GM21367 (cell line): ENCODE measurements at regions not wholly inside any gene's neighbourhood (a gene's known extent, or its start where the extent isn't known, plus 50 kb on each side); places are given as distances from the start of the nearest gene placed in this dataset.

Source experiments
- ATAC-seq: cut with Tn5 transposase; IDR thresholded peaks from one replicate; pipeline ENCODE4 v1.9.1; 2021; ENCODE audit not compliant: unreplicated experiment

- no peak for ATAC-seq
Measured at GRCh38 chr22:48340191-48340590, 1487.5 kb downstream of the BRD1 start.

- no peak for ATAC-seq
Measured at GRCh38 chr22:48338793-48339705, 1488.6 kb downstream of the BRD1 start.

DNA sequence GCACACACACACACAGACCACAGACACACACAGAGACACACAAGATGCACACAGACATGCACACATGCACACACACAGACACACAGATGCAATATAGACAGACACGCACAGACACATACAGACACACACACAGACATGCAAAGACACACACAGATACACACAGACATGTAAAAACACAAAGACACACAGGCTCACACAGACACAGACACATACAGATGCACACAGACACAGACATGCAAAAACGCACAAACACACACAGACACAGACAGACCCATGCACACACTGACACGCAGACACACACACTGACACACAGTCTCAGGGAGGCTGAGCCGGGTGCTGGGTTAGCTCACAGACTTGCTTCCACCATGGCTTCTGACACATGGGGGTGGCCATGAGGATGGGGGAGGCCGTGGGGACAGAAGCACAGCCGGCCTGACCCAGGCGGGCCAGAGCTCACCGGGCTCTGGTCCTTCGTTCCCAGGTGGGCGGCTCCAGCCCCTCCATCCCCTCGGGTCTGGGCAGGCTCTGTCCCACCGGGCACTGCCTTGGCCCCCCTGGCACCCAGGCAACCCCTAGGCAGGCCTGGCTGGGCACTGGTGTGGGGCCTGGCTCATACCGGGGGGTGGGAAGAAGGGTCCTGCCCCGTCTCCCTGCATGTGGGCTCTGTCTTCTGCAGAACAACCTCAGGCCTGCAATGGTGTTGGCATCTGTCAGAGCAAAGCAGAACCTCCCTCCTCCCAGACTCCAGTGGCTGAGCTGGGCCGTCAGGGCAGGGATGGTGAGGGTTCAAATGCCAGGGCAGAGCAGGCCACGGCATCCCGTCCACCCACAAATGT, 1489.5 kb downstream of the BRD1 start:
- no peak for ATAC-seq

DNA sequence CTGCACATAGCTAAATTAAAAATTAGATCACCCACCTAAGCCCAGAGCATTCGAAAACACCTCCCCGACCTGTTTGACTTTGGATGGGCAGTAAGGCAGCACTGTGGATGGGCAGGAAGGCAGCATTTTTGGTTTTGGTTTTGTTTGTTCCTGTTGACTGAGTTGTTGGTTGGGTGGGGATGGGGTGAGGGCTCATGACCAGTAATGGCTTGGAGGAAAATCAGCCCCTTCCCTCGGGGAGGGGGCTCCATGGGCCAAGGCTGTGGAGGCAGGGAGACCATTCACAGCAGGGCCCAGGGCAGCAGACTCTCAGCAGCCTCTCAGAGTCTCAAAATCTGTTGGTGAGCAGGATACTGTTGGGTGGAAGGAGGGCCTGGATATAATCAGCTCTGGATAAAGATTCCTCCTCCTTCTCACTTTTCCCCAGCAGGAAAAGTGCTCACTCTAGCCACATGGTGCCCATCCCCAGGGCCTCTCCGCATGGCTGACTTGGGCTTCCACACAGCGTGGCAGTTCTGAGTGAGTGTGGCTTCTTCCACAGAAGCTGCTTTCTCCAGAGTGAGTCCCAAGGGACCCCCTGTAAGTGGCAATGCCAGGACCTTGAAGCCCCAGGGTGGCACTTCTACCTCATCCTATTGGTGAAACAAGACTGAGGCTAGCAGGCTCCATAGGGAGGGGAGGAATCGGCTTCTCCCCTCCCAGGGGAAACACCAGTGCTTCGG, 1491.2 kb downstream of the BRD1 start:
- no peak for ATAC-seq

DNA sequence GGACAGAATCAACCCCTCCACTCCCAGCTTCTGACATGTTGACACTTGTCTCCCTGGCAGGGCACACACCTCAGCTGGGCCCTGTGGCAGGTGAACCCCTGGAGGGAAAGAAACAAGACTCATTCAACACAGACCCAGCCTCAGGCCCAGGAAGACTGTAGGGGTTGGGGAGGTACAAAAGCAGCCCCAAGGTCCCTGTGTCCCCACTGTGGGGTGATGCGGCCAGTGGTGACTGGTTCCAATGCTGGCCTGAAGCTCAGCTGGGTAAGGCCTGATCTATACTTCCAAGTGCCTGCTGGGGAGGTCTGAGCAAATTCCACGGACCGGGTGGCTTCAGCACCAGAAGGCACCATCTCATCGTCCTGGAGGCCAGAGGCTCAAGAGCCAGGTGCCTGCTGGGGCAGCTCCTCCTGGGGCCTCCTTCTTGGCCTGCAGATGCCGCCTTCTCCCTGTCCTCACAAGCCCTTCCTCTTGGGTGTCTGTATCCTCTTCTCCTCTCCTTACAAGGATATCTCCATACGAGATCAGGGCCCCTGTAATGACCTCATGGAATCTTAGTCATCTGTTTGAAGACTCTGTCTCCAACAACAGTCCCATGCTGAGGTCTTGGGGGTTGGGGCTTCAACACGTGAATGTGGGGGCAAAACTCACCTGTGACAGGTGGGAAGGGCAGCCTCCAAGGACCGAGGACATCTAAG, 1492.1 kb downstream of the BRD1 start:
- no peak for ATAC-seq

GRCh38 chr22:48334971-48335370, 1492.7 kb downstream of the BRD1 start:
- no peak for ATAC-seq

DNA sequence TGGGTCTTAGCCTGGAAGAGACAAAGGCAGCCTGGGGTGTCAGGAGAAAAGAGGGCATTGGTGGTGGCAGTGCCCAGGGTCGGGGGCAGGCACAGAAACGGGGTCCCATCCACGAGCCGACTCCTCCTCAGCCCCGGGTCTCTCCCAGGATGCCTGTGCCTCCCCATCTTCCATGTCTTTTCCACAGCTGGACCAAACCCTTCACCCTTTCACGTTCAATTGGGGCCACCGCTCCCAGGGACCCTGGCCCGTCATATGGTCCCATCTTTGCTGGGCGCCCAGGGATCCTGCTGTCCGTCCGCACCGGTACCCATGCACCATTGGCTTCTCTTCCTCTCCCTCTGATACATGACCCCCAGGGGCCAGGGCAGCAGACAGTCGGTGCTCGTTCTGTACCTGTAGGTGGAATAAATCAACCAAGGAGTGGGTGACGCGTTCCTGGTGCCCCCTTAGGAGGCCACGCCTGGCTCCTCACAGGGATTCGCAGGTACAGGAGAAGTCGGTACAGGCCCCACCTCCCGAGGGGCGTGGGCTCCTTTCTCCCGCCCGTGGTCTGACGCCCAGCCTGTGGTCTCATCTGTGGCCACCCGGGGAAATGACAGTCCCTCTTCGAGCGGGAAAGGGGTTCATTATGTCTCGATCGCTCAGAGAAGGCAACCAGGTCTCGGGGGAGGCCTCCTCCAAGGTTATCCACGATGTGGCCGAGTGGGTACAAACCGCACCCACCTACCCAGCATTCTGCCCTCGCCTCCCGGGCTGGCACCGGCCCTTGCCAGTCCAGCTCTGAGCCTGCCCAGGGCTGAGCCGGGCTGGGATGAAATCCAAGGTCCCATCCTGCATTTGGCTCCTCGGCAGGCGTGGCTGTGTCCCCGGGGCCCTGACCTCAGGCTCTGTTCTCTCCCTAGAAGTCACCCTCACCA, 1493.6 kb downstream of the BRD1 start:
- ATAC-seq, result no peak

DNA sequence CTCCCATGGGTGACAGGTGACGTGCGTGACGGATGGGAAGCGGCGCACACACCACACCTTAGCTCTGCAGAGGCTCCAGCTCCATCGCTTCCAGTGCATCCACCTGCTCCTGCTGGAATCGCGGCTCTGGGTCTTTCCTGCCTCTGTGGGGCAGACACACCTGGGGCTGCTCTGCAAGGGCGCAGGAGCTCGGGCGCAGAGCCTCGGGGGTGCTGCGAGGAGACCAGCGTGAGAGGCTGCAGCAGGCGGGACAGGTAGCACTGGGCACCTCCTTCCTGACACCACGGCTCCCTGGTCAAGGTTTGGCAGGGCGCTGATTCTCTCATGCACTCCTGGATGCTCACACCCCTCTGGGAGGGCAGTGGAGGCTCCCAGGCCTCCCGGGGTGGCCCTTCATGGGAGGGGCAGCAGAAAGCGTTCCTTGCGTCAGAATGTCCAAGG, 1494.3 kb downstream of the BRD1 start:
- no peak for ATAC-seq

DNA sequence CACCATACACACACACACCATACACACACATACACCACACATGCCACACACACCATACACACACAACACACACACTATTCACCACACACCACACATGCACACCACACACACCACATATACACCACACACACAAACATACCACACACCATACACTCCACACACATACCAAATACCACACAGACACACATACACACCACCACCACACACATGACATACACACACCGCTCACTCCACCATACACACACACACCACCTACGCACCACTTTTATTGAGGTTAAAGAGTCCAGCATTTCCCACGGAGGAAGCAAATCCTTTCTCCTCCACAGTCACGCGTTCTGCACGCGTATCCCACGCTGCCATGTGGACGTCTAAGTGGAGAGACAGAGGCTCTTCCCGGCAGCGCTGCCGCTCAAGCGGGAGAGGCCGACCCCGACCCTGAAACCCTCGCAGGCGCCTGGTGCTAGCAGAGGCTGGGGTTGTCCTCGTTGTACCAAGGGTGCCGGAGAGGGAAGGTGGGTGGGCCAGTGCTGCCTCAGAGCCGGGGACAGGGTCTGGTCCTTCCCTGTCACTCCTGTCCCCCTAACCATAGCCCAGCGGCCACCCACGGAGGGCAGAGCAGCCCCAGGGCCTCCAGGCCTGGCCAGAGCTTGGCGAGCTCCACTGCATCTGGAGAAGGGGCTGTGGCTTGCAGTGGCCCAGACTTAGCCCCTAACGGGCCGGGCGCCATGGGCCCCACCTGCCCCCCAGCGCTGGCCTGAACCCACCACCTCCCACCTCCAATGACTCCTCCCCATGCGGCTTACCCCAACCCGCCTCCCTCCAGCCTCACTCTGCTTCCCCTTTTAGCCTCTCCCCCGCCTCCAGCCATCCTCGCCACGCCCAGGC, 1495.0 kb downstream of the BRD1 start:
- ATAC-seq, result no peak

GRCh38 chr22:48331691-48332220, 1495.9 kb downstream of the BRD1 start:
- no peak for ATAC-seq

GRCh38 chr22:48331266-48331665, 1496.4 kb downstream of the BRD1 start:
- ATAC-seq, result no peak

DNA sequence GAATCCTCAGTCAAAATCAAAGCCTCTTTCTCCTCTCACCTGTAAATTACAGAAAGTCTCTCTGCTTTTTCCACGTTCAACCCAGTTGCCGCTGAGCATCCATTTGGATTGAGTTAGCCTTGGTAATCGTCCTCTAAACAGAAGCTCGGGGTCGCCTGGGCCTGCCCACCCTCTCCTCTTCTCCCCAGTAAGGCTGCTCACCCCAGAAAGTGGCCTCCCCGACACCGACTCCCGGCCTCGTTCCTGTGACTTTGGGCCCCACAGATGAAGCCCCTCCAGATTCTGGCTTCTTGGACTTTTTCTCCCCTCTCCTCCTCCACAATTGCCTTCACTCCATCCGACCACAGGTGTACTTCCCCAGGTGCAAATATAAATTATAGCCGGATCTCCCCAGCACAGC, 1500.0 kb downstream of the BRD1 start:
- no peak for ATAC-seq

DNA sequence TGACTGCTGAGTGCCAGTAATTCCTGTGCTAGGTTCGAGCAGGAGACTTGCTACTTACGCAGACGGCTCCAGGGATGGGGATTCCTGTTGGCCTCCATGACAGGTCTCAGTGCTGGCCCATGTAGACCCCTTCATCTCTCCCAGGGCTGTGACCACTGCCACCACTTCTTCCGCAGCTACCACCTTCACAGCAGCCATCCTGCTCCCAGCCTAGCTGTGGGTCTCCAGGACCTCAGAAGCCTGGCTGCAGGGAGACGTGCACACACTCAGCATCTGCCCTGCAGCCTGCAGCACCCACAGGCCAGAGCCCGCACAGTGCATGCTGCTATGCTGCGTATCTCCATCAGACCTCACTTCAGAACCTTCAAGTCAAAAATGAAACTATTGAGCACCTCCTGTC, 1503.9 kb downstream of the BRD1 start:
- ATAC-seq, result no peak

- ATAC-seq, result no peak
Measured at GRCh38 chr22:48322907-48323306, 1504.8 kb downstream of the BRD1 start.

GRCh38 chr22:48321986-48322545, 1505.6 kb downstream of the BRD1 start:
- ATAC-seq, result no peak

DNA sequence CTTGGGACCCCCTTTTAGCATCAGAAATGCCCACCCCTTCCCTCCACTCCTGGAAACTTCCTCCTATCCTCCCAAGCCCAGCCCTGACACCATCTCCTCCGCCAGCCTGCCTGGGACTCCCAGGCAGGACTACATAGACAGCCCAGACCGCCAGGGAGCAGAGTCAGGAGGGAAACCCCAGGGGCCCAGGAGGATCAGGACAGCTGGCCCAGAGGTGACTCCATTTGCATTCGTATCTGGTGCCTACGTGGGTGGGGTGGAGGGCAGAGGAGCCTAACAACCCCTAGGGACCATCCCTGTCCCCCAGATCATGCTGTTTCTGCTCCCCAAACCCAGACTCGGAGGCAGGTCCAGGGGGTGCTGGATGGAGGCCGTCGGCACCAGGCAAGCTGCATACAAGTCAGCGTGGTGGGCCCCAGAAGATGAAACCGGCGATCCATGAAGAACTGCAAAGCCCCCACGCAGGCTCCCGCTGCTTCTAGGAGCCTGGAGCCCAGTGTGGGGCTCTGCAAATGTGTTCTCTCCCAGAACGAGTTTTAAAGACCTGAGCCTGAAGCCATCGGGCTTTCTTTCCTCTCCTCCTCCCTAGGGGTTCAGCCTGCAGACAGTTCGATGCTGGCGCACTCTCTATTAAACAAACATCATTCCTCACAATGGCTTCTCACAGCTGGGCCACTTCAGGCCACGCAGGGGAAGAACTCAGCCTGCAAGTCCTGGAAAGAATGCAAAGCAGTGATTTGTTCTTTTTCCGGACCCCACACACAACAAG, 1506.8 kb downstream of the BRD1 start:
- no peak for ATAC-seq

DNA sequence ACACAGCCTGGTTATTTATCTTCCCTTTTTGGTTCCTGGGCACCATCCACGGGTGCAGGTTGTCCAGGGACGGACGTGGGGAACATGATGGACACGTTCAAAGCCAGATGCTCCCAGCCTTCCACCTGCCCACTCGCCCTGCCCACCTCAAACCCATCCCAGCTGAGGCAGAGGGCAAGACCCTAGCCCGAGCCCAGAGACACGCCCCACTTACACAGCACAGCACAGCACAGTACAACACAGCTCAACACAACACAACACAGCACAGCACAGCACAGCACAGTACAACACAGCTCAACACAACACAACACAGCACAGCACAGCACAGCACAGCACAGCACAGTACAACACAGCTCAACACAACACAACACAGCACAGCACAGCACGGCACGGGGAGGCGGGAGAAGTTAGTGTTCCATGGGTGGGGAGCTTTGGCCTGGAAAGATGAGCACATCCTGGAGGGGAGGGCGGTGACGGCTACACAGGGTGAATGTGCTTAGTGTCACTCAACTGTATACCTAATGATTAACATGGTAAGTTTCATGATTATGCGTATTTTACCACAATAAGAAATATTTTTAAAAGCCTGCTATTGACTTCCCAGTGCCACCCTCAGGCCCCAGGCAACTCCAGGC, 1507.5 kb downstream of the BRD1 start:
- ATAC-seq, result no peak
